Brain microvascular endothelial cell (primary cell): ENCODE measurements at regions not wholly inside any gene's neighbourhood (a gene's known extent, or its start where the extent isn't known, plus 50 kb on each side); places are given as distances from the start of the nearest gene placed in this dataset.
"Not testable (repeated sequence)": the region's sequence is repeated elsewhere in the genome, so short reads cannot be mapped to it uniquely, and the experiment has no call there.

Source experiments
- DNase-seq: peaks from one replicate; pipeline ENCODE4 v3.0.0-alpha.2; 2020
- H3K27ac ChIP-seq: fragments of 250-450 bp; sonication (Bioruptor Pico); 2 replicates; pipeline ENCODE4 v1.5.1; 2020; ENCODE audit warnings: mild to moderate bottlenecking, moderate library complexity
- H3K27me3 ChIP-seq: fragments of 250-450 bp; sonication (Bioruptor Pico); replicated peaks from 2 replicates; pipeline ENCODE4 v1.5.1; 2020; ENCODE audit warnings: mild to moderate bottlenecking
- H3K36me3 ChIP-seq: fragments of 250-450 bp; sonication (Bioruptor Pico); replicated peaks from 2 replicates; pipeline ENCODE4 v1.5.1; 2020; ENCODE audit warnings: mild to moderate bottlenecking
- H3K4me3 ChIP-seq: 2 replicates; pipeline ENCODE4 v1.5.1; 2011; ENCODE audit warnings: low read depth, mild to moderate bottlenecking, control low read depth, low read length, moderate library complexity
- in situ Hi-C: cut with HindIII; loops from 2 replicates; pipeline ENCODE4 v1.10.0; 2017; ENCODE audit warnings: low sequenced_read_pairs, low pct_ligation_motif_present
- TF ChIP-seq, protein P1 (sequence below): IDR thresholded peaks from 2 replicates; pipeline ENCODE4 v1.5.1; 2011; ENCODE audit warnings: low read depth, mild to moderate bottlenecking, moderate library complexity, low read length, control low read depth, inconsistent platforms; ENCODE audit errors: missing control alignments

GRCh38 chr7:19900118-19900517, 126.7 kb upstream of the TMEM196 start:
- in situ Hi-C loops, result no loop called here
- DNase-seq, result no peak
- H3K27me3 ChIP-seq, result no peaks in the 10 kb centered on the region
- H3K36me3 ChIP-seq, result no peaks in the 10 kb centered on the region
- H3K4me3 ChIP-seq, result no peak overlapping the region
- TF ChIP-seq, protein P1, sequence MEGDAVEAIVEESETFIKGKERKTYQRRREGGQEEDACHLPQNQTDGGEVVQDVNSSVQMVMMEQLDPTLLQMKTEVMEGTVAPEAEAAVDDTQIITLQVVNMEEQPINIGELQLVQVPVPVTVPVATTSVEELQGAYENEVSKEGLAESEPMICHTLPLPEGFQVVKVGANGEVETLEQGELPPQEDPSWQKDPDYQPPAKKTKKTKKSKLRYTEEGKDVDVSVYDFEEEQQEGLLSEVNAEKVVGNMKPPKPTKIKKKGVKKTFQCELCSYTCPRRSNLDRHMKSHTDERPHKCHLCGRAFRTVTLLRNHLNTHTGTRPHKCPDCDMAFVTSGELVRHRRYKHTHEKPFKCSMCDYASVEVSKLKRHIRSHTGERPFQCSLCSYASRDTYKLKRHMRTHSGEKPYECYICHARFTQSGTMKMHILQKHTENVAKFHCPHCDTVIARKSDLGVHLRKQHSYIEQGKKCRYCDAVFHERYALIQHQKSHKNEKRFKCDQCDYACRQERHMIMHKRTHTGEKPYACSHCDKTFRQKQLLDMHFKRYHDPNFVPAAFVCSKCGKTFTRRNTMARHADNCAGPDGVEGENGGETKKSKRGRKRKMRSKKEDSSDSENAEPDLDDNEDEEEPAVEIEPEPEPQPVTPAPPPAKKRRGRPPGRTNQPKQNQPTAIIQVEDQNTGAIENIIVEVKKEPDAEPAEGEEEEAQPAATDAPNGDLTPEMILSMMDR, result no peak
- no peak overlapping the region for H3K27ac ChIP-seq

- H3K36me3 ChIP-seq, result no peaks in the 10 kb centered on the region
- in situ Hi-C loops, result no loop called here
- DNase-seq, result no peak
- no peak overlapping the region for H3K27ac ChIP-seq
- TF ChIP-seq, protein P1, result no peak
- no peaks in the 10 kb centered on the region for H3K27me3 ChIP-seq
- no peak overlapping the region for H3K4me3 ChIP-seq
These were observed 126.1 kb upstream of the TMEM196 start for GRCh38 chr7:19899529-19899928.

DNA sequence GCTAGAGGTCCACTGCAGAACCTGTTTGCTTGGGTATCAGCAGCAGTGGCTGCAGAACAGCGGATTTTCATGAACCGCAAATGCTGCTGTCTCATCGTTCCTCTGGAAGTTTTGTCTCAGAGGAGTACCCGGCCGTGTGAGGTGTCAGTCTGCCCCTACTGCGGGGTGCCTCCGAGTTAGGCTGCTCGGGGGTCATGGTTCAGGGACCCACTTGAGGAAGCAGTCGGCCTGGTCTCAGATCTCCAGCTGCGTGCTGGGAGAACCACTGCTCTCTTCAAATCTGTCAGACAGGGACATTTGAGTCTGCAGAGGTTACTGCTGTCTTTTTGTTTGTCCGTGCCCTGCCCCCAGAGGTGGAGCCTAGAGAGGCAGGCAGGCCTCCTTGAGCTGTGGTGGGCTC, 109.5 kb upstream of the TMEM196 start:
- H3K27me3 ChIP-seq, H3K36me3 ChIP-seq, in situ Hi-C loops, H3K4me3 ChIP-seq, DNase-seq, H3K27ac ChIP-seq: not testable (repeated sequence)

GRCh38 chr7:19872094-19872493, 98.7 kb upstream of the TMEM196 start:
- DNase-seq, result no peak
- TF ChIP-seq, protein P1, result no peak
- no peak overlapping the region for H3K4me3 ChIP-seq
- no peaks in the 10 kb centered on the region for H3K27me3 ChIP-seq
- in situ Hi-C loops, result no loop called here
- H3K27ac ChIP-seq, result no peak overlapping the region
- no peaks in the 10 kb centered on the region for H3K36me3 ChIP-seq

- no peak overlapping the region for H3K27ac ChIP-seq
- no peak for DNase-seq
- H3K36me3 ChIP-seq, result no peaks in the 10 kb centered on the region
- in situ Hi-C loops, result no loop called here
- TF ChIP-seq, protein P1, result no peak
- H3K4me3 ChIP-seq, result no peak overlapping the region
- H3K27me3 ChIP-seq, result no peaks in the 10 kb centered on the region
These were observed 97.7 kb upstream of the TMEM196 start for GRCh38 chr7:19871102-19871501.

DNA sequence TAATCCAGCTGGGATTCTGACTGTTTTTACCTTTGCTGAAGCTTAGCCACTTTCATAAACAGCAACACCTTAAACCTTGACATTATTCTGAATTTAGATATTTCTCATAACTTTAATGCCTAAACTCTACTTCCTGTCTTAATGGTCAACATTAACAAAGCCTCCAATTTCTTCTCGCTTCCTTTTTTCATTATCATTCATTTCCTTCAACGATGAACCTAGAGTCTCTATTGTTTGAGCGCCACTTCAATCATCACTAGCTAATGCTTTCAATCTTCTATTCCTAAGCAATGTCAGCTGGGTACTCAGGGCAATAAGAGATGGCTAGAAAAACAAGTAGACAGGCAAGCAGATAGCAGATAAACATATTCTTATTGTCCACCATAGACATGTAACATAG, 96.6 kb upstream of the TMEM196 start:
- DNase-seq, result no peak

More for the DNA sequence above, 96.6 kb upstream of the TMEM196 start:
- no peak overlapping the region for H3K27ac ChIP-seq
- H3K36me3 ChIP-seq, result no peaks in the 10 kb centered on the region
- no peaks in the 10 kb centered on the region for H3K27me3 ChIP-seq
- in situ Hi-C loops, result no loop called here
- H3K4me3 ChIP-seq, result no peak overlapping the region
- TF ChIP-seq, protein P1, result no peak
